T-helper 2 cell (primary cell): ENCODE measurements at regions not wholly inside any gene's neighbourhood (a gene's known extent, or its start where the extent isn't known, plus 50 kb on each side); places are given as distances from the start of the nearest gene placed in this dataset.
"Not testable (repeated sequence)": the region's sequence is repeated elsewhere in the genome, so short reads cannot be mapped to it uniquely, and the experiment has no call there.

ENCODE experiments used
- DNase-seq, 5 experiments: peaks; one replicate each; pipeline versions ENCODE4 v3.0.0 to v3.0.0-alpha.2; 2012 to 2022

DNA sequence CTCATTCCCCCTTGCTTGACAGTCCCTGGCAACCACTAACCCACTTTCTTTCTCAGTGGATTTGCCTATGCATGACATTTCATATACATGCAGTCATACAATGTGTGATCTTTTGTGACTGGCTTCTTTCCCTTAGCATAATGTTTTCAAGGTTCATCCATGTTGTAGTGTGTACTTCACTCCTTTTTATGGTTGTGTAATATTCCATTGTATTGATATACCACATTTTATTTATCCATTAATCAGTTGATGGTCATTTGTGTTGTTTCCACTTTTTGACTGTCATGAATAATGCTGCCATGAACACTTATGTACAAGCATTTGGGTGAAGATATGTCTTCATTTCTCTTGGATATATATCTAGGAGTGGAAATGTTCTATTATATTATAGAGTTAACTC is 127.7 kb upstream of the GRIK3 start:
- DNase-seq, result no peak

DNA sequence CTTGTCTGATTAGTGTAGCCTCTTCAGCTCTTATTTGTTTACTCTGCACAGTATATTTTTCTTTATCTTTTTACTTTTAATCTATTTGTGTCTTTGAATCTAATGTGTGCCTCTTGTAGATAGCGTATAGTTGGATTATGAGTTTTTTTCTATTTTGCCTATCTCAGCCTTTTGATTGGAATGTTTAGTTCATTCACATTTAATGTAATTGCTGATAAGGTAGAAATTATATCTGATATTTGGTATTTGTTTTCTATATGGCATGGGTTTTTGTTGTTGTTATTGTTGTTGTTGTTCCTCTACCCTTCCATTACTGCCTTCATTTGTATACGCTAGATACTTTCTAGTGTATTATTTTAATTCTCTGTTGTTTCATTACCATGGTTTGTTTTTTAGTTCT is 131.7 kb upstream of the GRIK3 start:
- DNase-seq, result no peak

DNA sequence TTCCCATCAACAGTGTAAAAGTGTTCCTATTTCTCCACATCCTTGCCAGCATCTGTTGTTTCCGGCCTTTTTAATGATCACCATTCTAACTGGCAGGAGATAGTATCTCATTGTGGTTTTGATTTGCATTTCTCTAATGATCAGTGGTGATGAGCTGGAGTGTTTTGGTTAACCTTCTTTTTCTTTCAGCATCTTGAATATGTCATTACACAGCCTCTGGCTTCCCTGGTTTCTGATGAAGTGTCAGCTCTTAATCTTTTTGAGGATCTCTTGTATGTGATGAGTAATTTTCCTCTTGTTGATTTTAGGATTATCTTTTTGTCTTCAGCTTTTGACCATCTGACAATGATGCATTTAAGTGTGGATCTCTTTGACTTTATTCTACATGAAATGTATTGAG is 133.2 kb upstream of the GRIK3 start:
- peak in 1 of 5 experiments; percentile 36 for DNase-seq

DNA sequence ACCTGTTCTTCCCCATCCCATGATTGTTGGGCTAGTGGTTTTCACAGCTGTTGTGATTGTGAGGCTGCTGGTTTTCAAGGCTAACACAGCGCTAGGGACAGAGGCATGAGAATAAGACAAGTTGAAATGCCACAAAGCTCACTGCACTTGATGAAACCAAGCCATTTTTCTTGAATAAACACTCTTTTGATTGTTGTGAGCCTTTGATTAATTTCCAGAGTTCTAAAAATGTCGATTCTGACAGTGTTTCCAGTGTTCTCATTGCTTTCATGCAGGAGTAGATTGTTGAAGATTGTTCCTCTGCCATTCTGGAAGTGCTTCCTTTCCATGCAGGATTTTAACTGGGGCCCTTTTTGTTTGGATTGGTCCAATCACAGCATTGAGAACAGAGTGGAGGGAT is 134.9 kb upstream of the GRIK3 start:
- no peak for DNase-seq

DNA sequence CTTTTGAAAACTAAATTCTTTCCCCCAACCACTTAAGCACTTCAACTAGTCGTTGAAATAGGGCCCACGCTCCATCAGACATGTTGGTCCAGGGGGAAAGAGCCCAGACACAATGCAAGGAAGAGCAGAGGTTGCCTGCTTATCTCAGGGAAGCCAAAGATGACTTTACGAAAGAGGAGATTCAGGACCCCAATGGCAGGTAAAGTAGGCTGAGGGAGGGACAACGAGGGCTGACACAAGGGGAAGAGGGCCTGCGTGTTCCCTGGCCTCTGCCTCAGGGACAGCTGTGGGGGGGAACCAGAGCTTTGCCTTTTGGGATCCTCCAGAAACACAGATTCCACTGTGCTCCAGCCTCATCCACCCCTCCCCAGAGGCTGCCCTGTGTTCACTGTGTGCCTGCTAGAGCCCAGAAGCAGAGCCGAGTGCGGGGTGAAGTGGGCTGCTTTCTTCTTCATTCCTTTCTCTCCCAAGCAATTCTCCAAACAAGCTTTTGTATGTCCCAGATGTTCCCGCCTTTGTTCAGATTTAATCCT is 135.5 kb upstream of the GRIK3 start:
- DNase-seq, result no peak

DNA sequence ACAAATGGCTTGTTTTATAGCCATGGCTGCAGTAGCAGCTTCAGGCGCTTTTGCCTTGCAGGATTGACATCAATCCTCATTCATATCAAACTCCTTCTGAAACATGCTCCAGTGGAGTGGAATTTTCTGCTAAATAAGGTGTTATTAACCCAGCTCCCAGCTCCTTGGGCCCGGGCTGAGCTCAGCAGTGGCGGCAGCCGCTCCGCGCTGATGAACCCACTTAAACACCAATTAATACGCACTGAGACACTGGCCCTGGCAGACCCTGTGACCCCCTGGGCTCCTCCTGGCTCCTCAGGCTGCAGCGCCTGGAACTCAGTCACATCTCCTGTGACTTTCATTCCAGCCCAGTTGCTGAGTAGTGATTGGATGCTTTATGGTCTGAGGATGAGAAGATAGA is 137.4 kb upstream of the GRIK3 start:
- no peak for DNase-seq

DNA sequence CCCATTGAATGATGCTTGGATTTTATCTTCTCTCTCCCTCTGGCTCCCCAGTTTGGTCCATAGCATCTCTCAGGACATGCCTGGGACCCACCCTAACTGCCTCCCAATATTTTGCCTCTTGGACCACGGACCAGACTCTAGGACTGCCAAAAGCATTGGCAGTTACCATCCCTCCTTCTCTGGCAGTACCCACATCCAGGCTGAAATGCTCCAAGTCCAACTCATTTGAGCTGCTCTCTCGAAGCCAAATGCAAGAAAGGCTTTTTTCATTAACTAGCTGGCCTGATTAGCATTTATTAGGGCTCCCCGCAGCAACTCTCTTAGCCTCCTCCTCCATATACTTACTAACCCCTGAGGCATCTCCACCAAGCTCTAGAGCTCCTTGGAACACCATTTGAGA is 140.0 kb upstream of the GRIK3 start:
- no peak for DNase-seq

DNA sequence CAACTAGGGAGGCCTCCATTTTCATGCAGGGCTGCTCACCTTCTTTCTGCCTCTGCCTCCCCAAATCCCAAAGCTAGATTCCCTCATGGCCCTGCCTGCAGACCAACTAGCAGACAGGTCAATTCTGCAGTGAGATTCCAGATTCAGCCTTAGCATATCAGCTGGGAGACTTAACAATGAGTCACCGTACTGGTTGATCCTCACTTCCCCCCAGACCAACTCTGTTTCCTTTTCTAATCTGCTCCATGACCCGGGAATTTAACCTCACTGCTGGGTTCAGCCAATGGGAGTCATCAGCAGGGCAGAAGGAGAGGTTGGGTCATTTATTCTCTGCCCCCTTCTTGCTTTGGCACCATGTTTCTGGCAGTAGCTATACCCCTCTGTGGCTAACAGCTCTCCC is 140.6 kb upstream of the GRIK3 start:
- DNase-seq, result no peak

DNA sequence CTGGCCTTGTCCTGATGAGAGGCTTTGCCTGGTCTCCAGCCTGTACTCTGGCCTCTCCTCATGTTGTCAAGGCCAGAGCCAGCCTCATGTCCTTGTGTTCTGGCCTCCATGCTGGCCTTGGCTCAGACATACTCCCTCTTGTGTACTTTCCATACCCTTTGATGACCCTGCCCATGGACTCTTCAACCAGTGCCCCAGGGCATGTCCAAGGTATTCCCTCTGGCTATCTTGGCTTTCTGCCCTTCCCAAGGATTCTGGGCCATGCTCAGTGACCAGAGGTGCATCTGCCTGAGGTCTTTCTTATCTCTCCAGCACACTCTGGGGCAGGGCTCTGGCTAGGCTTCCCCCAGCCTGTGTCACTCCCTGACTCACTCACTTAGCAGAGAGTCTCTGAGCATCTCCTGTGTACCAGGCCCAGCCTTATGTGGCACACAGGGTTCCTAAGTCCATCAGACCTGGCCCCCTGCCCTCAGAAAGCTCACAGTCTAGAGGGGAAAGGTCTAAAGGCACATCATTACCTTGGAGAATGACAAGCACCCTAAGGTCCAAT is 141.4 kb upstream of the GRIK3 start:
- DNase-seq, result no peak

DNA sequence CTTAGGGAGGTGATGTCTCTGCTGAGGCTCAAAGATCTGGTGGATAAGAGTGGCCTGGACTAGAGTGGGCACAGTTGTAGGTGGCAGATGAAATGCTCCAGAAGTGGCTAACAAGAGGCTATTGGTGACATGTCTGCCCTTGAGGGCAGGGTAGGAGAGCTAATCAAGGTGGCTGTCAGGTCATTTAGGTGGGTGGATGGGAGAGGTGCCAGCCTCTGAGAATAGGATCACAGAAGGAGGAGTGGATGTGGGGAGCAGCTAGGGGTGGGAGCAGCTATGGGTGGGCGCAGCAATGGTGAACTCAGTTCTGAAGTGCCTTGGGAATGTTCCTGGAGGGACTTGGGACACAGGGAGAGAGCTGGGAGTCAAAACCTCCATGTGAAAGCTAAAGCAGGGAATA is 142.0 kb upstream of the GRIK3 start:
- no peak for DNase-seq

DNA sequence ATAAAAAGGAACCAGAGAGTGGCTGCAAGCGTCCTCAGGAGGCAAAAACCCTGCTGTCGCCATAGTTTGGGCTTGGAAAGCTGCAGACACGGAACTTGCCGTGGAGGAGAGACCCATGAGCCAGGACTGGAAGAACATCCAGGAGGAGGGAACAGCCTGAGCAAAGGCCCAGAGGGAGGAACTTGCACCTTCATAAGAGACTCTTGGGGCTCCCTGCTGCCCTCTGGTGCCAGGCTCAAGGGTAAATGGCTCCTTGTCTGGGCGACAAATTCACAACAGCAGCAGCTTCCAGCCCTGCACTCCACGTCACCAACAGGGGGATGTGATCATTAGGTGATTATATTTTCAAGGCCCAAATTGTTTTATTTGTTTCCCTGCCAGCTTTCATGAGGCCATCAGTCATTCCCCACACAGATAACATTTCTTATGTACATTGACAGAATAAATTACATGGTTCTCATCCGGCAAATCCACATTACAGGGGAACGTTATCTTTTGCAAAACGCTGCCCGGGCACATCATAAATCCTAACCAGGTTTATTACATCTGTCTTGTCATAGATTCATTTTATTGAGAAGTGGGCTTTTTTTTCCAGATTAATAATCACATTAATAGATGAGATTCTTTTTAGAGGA is 143.0 kb upstream of the GRIK3 start:
- DNase-seq, result peak in 1 of 5 experiments; percentile 5

DNA sequence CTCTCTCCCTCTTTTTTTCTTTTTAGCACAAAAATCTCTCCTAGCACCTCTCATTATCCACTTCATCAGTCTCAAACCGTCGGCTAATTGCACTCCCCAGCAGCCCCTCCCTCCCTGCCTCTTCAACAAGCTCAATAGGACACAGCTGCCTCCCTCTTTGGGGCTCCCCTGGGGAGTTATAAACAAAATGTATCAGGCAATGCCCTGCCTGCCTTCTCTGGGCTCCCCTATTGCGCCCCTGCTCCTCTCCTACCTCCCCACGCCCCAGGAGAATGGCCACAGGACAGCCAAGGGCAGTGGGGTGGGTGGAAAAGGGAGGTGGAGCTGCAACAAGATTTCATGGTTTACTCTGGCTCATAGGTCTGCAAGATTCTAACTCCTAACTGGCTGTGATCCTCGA is 147.1 kb upstream of the GRIK3 start:
- DNase-seq, result no peak

DNA sequence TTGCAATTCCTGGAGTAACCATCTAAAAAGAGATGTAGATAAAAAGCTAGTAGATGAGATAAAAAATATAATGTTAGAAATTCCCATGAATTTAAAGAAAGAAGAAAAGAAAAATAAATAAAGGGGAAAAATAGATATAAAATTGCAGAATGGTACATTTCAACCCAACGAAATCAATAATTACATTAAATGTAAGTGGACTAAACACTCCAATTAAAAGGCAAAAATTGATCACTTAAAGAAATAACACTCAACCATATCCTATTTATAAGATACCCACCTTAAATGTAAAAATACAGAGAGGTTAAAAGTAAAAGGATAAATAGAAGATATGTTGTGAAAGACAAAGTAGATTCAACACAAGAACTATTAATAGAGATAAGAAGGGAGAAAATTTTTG is 150.5 kb upstream of the GRIK3 start:
- DNase-seq, result no peak

DNA sequence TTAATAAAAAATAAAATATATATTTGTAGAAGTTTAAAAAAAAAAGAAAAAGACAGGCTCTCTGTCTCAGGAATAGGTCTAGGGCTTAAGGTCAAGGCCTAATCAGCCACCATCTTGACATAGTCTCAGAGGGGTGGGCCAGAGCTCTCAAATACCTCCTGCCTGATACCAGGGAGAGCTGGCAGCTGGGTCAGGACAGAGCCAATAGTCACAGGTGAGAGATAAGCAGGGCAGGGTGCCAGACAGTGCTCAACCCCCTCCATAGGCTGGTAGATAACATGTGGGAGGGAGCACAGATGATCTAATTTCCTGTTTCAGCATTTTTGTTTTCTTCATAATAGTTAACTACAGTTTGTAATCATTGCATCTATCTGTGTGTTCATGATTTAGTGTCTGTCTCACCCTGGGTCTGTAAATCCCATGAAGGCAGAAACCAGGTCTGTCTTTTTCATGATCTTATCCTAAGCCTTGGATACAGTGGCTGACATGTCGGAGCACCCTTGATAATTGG is 152.0 kb upstream of the GRIK3 start:
- DNase-seq, result no peak

DNA sequence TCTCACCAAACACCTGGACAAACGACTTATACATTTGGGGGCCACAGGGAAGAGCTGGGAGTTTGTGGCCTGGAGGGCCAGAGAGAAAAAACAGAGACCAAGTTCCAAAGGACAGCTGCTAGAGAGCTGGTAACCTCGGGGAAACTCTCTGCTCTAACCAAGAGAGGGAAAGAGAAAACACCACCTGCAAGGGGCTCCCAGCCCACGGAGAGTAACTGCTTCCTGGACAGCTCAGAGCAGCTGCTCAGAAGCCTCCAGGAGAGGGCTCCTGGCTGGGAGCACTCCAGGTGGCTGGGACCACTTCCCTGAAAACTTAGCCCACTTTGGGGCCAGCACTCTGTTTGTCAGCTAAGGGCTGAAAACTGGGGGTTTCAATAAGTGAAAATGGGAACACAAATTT is 154.8 kb upstream of the GRIK3 start:
- DNase-seq, result no peak

DNA sequence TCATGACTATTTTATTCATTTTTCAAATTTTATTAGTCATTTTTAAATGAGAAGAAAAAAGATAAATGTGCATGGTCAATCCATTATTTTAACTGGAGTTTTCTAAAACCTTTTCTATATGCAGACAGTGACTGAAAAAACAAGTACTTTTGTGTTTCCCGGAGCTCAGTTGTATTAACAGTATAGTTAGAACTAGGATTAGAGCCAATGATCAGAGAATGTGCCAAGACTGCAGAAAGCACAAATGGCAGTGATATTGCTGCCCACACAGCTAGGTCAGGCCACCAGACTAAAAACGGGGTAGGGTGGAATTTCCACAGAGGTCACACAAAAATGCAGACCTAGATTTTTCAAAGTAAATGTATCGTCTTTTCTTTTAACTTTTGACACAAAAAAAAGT is 163.1 kb upstream of the GRIK3 start:
- no peak for DNase-seq

DNA sequence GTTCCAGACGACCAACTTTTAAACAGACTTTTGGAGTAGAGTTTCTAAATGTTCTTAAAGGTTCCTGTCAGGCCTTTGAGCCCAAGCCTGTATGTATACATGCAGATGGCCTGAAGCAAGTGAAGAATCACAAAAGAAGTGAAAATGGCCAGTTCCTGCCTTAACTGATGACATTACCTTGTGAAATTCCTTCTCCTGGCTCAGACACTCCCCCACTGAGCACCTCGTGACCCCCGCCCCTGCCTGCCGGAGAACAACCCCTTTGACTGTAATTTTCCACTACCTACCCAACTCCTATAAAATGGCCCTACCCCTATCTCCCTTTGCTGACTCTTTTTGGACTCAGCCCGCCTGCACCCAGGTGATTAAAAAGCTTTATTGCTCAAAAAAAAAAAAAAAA is 180.0 kb upstream of the GRIK3 start:
- DNase-seq, result not testable (repeated sequence)

DNA sequence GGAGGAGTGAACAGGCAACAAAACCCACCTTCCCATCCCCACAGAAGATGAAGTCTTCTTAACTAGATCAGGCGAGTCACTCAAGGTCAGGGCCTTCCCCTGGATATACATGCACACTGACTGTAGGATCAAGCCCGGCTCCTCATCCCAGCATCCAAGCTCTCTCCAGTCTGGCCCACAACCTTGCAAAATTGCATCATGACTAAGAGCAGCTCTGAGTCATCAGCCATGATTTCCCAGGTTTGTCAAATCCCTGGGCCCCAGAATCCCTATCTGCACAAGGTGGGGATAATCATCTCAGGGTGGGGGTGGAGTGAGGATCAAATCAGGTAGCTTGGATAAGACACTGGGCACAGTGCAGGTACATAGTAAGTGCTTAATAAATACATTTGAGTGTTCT is 199.3 kb upstream of the GRIK3 start:
- no peak for DNase-seq

DNA sequence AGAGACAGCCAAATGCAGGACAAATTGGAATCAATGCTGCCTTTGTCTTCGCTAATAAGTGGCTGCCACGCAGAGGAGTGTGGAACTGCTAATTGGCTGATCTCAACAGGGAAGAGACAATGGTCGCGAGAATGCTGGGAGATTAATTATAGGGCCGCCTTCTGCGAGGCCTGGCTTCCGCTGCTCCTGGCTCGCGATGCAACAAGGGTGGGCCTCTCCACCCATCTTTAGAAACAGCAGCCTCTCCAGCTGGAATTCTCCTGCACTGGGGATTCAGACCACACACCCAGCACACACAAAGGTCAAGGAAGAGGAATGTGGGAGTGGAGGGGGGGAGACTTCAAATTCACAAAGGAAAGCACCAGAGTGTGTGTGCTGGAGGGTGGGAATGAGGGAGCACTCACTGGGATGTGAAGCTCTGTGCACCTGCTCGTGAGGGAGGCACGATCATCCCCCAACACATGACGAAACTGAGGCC is 200.7 kb upstream of the GRIK3 start:
- no peak for DNase-seq

DNA sequence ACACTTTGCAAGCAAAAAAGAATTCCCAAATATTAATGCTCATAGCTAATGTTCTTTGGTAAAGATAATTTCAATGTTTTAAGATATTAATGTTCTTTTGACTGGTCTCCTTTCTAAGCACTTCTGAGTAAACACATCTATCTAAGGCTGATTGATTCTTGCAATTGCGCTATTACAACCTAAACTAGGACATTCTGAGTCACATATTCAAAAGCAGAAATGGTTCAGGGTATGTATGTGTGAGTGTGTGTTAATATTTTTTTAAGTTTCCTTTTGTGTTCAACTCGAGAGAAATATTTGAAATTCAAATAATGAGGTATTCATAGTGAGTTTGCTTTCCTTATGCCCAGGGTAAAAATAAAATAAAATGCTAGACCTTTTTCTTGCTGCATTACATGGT is 203.6 kb upstream of the GRIK3 start:
- no peak for DNase-seq

DNA sequence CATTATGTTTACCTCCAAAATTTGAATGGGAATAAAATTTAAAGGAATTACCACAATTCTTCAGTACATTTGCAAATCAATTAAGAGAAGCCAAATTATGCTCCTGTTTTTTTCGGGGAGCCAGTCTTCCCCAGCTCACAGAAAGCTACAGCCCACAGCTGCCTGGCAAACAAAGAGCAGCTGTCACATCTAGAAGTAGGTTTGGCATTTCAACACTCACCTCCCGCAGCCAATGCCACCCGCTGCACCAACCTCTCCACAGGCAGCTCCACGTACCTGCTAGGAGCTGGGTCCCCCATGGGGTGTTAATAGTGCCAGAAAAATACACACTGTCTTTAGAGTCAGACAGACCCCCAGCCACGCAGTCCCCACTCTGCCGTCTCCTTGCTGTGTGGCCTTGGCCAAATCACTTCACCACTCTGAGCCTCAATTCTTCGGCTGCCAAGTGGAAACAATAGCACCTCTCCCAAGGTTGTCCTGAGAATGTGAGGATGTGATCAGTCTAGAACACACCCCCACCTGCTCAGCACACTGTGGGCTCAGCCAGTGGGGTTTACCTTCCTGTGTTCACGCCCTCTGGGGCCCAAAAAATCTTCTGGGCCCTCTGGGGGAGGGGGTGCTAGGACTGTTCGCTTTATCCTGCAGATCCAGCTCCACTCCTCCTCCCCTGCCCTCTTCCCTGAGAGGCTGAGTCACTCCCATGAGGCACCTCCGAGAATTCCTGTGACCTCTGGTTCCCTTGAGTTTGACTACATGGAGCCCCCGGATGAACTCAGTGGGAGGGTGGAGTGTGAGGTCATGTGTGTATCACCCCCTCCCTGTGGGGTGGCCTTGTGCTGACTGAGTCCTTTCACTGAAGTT is 204.3 kb upstream of the GRIK3 start:
- DNase-seq, result no peak

DNA sequence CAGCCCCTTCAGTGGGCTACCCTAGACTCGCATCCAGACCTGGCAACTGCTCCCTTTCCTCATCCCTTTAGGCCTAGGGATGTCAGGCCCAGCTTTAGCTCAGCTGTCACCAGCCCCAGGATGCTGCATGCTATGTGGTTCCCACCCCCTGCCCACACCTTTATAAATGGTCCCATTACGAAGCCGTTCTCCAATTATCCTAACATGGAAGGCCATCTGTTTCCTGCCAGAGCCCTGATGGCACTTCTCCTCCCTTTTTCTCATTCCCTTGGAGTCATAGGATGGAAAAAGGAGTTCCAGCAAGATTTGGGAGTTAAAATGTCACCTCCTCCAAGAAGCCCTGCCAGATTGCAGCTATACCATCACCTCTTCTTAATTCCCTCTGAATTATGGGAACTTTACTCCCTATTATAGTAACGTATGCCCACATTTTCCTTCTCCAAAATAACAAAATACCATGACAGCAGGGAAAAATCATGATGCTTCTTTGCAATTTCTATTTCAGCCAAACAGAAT is 205.0 kb upstream of the GRIK3 start:
- no peak for DNase-seq

DNA sequence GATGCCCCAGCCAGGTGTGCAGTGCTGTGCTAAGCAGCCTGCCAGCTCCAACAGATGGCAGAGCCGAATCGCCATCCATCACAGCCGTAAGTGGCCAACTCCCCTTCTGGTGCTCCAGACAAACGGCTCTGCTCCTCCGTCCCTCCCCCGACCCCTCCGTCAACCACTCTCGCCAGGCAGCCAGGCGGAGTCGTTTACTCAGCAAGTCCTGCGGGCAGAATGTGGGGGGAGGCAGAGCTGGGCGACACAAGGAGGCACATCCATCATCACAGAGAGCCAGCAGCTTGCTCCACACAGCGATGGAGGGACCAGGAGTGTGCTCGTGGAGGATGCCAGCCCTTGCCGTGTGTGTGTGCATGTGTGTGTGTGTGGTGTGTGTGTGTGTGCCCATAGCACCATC is 206.6 kb upstream of the GRIK3 start:
- DNase-seq, result no peak
